Activated CD4-positive, CD25-positive, alpha-beta regulatory T cell treated with anti-CD3 and anti-CD28 coated beads, Interleukin-2, amount 50 U/mL, for 16 hours (primary cell): ENCODE measurements at regions not wholly inside any gene's neighbourhood (a gene's known extent, or its start where the extent isn't known, plus 50 kb on each side); places are given as distances from the start of the nearest gene placed in this dataset.

ENCODE experiments used
- DNase-seq: peaks from one replicate; pipeline ENCODE4 v3.0.0-alpha.2; 2020; ENCODE audit warnings: low read depth, low spot score

DNA sequence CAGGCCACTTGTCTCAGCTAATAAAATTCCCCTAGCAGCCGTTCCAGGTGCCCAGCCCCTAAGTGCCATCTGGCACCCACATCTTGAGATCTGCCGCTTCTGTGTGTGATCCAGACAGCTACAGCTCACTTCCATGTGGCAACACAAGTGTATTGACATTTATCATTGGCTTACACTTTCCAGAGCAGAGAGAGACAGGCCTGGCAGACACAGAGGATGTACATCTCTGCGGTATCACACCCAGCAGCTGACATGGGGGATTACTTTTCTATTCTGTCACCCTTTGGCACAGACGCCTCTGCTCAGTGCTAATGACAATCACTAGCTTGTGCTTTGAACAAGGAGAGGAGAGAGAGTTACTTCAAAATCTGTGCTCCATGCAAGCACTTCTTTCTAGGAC, 195.9 kb downstream of the KDR start:
- no peak for DNase-seq

DNA sequence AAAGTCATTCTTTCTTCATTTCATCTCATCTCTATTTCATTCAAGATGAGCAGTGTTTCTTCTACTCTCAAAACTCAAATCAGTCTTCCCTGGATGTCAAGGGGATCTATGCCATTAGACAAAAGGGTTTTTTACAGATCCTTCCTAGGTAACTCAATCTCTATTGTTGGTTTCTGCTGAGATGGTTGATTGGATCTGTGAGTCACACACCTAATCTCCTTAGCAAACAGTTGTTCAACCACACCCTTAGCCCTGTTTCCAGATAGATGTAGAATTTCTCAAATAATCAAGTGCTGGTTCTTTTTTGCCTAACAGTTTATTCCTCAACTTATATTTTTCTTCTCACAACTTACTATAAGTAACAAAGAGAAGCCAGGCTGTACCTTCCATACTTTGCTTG, 200.5 kb downstream of the KDR start:
- DNase-seq = no peak

GRCh38 chr4:54915276-54915675, 210.1 kb downstream of the KDR start:
- DNase-seq = no peak

DNA sequence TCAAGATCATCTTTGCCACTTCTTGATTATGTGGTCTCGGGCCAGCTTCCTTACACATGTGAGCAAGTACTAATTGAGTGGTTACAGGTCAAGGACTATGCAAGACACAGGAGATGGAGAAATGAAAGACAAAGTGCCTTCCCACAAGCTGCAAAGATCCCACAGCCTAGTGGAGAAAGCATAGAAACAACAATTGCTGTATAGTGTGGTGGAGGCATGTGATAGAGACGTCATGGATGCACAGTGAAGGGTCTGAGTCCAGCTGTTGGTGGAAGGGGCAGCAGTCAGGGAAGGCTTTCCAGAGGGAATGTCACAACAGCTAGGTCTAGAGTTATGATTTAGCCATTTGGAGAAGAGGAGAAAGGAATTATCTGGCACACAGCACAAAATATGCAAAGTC, 210.6 kb downstream of the KDR start:
- DNase-seq = no peak

DNA sequence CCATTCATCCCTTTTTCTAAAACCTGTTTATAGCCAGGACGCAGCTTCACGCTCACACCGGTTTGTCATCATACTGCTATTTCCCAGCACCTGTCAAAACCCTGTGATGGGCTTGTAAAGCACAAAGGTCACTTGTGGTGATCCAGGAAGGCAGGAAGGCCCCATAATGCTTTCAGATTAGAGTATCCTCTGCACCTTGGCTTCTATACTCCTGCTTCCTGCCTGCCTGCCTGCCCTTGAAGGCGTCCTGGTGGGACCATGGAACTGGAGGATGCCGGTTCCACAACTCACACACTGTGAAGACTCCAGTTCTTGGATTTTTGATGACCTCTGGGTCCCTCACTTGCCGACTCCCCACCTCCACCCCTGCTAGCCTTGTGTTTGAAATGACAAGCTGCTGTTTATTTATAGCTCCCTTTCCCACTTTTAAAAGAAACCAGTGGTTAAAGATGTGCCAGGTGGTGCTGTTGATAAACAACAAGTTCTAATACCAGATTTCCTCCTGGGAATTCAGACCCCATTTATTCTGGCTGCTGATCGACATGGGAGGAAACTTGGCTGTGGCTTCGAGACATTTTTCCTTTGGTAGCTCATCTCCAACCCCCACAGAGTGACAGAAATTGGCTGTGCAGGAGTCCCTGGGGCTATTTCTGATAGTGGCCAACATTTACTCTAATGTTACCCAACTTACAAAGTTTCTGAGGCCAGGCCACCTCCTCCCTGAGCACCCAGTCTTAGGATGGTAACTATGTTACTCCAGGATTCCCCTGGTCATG, 211.5 kb downstream of the KDR start:
- DNase-seq = no peak

- no peak for DNase-seq
These were observed 213.2 kb downstream of the KDR start for GRCh38 chr4:54912155-54912554.

GRCh38 chr4:54909961-54910360, 215.4 kb downstream of the KDR start:
- no peak for DNase-seq

- no peak for DNase-seq
These were observed 216.6 kb downstream of the KDR start for GRCh38 chr4:54908763-54909162.

DNA sequence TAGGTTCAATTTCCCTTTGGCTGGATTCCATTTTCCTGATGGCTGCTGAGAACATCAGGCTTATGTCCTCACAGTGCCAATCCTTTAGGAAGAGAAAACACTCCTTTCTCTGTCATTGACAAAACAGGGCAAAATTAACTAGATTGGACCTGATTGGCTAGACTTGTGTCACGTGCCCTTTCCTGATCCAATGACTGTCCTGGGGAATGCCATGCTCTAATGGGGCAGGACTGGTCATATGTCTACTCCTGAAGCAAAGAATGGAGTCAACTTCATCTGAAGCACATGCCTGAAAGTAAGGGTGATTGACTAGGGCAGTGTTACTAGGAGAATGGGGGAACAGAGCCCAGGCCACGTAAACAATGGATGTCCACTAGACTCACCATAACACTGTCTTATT, 220.4 kb downstream of the KDR start:
- DNase-seq = no peak

DNA sequence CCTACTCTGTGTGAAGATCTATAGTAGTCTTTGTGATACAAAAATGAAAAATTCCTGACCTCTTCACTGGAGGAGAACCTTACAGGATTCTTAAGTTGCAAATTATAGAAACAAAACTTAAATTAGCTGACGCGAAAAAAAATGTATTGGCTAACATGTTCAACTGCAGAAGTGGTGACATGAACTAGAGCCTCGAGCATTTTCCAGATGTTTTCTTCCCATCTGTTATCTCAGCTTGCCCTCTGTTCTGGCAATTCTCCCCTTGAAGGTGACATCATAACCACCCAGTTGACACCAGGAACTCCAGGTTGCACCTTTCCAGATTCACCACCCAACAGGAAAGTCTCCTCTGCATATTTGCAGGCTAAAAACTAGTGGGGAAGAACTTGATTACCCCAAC, 222.4 kb downstream of the KDR start:
- DNase-seq = no peak

GRCh38 chr4:54902271-54902670, 223.1 kb downstream of the KDR start:
- DNase-seq = no peak

DNA sequence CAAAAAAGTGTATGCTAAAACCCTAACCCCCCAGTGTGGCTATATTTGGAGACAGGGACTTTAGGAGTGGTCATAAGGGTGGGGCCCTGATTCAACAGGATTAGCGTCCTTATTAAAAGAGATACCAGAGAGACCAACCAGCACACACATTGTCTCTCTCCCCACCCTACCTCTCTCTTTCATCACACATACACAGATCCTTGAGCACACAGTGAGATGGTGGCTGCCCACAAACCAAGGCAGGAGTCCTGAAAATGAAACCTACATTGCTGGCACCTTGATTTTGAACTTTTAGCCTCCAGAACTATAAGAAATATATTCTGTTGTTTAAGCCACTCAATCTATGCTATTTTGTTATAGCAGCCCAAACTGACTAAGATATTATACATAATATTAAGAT, 224.2 kb downstream of the KDR start:
- no peak for DNase-seq

DNA sequence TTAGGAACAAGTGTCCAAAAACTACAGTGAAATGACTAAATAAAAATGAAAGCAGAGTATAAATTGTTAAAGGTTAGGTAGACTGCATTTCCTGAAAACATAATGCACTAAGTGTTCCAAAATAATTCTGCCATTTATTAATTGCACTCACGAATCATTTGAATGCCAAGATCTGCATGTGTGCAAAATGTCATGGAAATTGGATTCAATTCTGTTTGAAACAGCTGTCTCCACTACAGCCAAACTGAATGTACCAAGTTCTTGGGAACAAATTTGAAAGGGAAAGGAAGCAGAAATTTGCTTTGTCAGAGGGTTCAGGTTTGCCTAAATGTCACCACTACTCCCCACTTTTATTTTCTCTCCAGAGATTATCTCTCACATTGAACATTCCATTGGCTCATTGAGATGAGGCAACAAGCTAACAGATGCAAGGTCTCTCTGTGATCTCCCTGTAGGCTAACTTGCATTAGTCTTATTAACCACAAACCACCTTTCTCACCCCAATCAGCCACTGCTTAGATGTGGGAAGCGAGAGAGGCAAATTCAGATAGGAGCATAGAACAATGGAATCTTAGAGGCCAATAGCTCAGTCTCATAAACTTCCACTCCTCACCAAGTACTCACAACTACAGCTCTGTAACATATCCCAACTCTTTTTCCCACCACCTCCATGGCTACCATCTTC, 226.6 kb downstream of the KDR start:
- DNase-seq = no peak

GRCh38 chr4:54898056-54898562, 227.3 kb downstream of the KDR start:
- DNase-seq = no peak

- no peak for DNase-seq
These were observed 227.8 kb downstream of the KDR start for GRCh38 chr4:54897590-54897989.

DNA sequence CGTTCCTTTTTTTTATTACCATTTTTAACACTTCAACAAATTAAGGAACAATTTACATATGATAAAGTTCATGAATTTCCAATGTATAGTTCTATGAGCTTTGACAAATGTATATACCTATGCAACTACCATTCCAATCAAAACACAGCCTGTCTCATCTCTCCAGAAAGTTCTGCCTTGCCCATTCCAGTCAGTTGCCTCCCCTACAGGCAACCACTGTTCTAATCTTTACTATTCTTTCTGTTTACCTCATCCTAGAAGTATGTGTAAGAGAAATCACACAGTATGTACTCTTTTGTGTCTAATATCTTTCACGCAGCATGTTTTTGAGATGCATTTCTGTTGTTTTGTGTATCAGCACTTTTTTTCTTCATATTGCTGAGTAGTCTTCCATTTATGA, 224.9 kb downstream of the KIT start:
- no peak for DNase-seq

DNA sequence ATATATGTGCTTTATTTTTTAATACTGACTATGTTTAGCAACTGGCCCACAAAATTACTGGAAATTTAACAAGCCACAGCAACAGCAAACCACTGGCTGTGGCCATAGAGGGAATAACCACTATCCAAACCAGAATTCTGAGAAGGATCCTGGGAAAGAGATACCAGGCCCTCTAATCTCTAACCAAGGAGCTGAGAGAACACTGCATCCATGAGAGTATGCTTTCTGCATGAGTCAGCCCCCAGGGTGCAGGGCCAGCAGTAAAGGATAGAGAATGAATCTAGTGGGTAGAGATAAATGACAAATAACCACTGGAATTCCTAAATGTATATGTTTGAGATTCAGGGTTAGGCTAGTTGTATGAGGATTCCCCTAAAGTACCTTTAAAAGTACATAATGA, 221.8 kb downstream of the KIT start:
- DNase-seq = no peak

GRCh38 chr4:54877006-54877405, 219.2 kb downstream of the KIT start:
- DNase-seq = no peak

DNA sequence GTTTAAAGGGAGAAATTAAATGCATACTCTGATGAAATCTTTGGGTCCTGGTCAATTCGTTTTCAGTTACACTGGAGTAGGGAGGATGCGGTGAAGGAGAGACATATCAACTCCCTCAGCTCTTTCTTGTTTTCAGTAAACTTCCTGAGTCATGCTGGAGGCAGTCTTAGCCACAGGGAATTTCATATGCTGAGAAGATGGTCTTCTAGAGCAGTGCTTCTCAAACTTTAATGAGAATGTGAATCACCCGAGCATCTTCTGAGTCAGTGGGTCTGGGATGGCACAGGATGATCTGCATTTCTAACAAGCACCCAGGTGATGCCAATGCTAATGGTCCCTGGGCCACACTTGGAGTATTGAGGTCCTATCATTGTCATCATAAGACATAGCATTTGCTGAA, 214.5 kb downstream of the KIT start:
- DNase-seq = no peak

DNA sequence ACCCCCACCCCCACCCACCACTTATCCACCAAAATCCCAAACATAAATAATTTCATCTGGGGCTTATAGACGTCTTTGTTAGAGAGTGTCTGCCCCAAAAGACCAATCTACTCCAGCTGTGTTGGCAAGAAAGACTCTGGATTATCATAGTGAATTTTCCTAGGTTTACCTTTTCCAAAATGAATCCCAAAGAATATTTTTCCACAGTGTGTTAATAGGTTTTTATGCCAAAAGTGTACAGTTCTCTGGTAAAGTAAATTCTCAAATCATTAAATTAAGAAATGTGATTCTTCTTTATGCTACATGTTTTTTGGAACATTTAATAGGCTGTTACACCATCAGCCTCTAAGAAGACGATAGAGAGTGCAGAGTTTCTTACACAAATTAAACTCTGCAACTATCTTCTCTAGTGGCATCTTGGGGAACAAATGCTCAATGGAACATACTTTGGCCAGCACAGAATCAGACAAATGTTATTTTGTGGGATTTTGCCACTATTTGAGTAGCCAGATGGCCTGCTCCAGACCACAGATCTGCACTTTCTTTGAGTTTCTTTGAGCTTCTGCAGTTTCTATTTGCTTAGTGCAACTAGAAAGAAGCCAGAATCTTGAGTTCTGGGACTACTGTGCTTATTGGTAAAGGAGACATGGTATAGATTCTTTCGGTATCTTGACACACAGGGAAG, 206.0 kb downstream of the KIT start:
- no peak for DNase-seq

GRCh38 chr4:54861201-54861600, 203.4 kb downstream of the KIT start:
- no peak for DNase-seq

DNA sequence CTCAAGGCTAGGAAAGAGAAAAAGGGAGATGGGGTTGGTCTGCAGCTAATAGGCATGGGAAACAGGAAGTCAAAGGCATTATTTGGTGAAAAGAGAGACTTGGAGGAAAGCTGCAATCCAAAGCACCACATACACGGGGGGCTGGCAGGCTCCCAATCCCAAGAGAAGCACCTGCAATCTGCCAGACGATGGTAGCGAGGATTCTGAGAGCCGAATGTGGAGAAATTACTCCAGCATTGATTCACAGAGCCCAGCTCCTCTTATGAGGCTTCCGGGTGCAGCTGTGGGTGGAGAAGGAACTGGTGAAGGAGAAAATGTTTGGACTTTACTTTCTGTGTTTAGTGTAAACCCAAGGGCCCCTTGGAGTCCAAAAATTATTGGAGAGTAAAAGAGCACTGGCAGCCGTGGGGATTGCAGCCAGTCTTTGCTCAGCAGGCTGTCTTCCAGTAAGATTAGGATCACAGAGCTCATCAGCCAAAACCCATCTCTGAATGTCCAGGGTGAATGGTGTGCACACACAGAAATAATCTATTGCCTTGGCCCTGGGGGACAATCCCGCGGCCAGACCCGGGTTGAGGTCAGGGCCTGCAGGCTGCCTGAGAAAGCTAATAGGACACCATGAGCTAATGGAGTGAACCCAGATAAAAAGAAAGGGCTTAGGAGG, 197.6 kb downstream of the KIT start:
- no peak for DNase-seq
